HCT116 (cell line): ENCODE measurements at regions not wholly inside any gene's neighbourhood (a gene's known extent, or its start where the extent isn't known, plus 50 kb on each side); places are given as distances from the start of the nearest gene placed in this dataset.

Experiments
- ATAC-seq: fragments of 200-7000 bp; cut with Tn5 transposase; 2 replicates; pipeline ENCODE4 v1.9.1; 2020; ENCODE audit warnings: mild to moderate bottlenecking, moderate library complexity
- BruUV-seq: library from RNA; stranded (reverse); fragments of 400-500 nt; replicated peaks from 2 replicates; lab custom pipeline; 2021; lab: Mats Ljungman, UMichigan
- CTCF ChIA-PET: fragments of 300-600 bp; sonication (Branson Sonifier 250); formaldehyde crosslinking; loops from one replicate; lab custom pipeline; 2021; ENCODE audit warnings: antibody characterized with exemption; lab: Charles Lee
- POLR2A ChIA-PET: fragments of 300-600, 350-600 bp; sonication (Branson Sonifier 250); formaldehyde crosslinking; loops from one replicate; lab custom pipeline; 2021; ENCODE audit warnings: antibody characterized with exemption; lab: Charles Lee
- RAD21 ChIA-PET, 2 experiments: fragments of 300-600 bp; sonication (Branson Sonifier 250); formaldehyde crosslinking; loops; one replicate each; lab custom pipeline; 2023; ENCODE audit warnings: low total read pairs in 2 of 2; ENCODE audit not compliant: uncharacterized antibody in 2 of 2, unreplicated experiment in 2 of 2, low non-redundant PET in 1 of 2; lab: Charles Lee
- DNase-seq: peaks from one replicate; pipeline ENCODE4 v3.0.0-alpha.2; 2010; ENCODE audit warnings: low read depth, low spot score
- H2AFZ ChIP-seq: fragments of 200-600 bp; shearing (Covaris generic), sonication (generic); 2 replicates; pipeline ENCODE4 v1.6.1; 2017; ENCODE audit warnings: low read depth, mixed run types, mixed read lengths, antibody characterized with exemption, low read length; ENCODE audit not compliant: poor library complexity, severe bottlenecking
- H3K27ac ChIP-seq: 2 replicates; pipeline ENCODE4 v1.5.1; 2012; ENCODE audit warnings: low read depth, low read length
- H3K27me3 ChIP-seq: fragments of 200-600 bp; sonication (generic); 2 replicates; pipeline ENCODE4 v1.6.1; 2016; ENCODE audit warnings: mixed run types, low read length, mixed read lengths; ENCODE audit not compliant: insufficient read depth
- H3K36me3 ChIP-seq, 2 experiments: fragments of 200-500 bp in 1 of 2; fragments of 200-600 bp in 1 of 2; sonication (Bioruptor generic) in 1 of 2; sonication (generic) in 1 of 2; 2 replicates each; pipeline versions ENCODE4 v1.5.1 to v1.6.1; 2014 to 2016; ENCODE audit warnings: low read length in 2 of 2, inconsistent platforms in 1 of 2, mixed read lengths in 1 of 2, mixed run types in 1 of 2; ENCODE audit not compliant: insufficient read depth in 2 of 2, control insufficient read depth in 1 of 2
- H3K4me1 ChIP-seq, 2 experiments: fragments of 200-600 bp in 1 of 2; sonication (generic) in 1 of 2; 2 replicates each; pipeline versions ENCODE4 v1.5.1 to v1.6.1; 2012 to 2017; ENCODE audit warnings: low read length in 2 of 2, inconsistent platforms in 1 of 2, mild to moderate bottlenecking in 1 of 2, mixed read lengths in 1 of 2, mixed run types in 1 of 2, moderate library complexity in 1 of 2; ENCODE audit not compliant: insufficient read depth in 2 of 2, control insufficient read depth in 1 of 2
- H3K4me2 ChIP-seq: fragments of 200-600 bp; sonication (generic); 2 replicates; pipeline ENCODE4 v1.6.1; 2017; ENCODE audit warnings: mixed run types, low read length, mixed read lengths
- H3K4me3 ChIP-seq, 2 experiments: fragments of 200-600 bp in 1 of 2; sonication (generic) in 1 of 2; replicated peaks in 1 of 2; 2 replicates each; pipeline ENCODE4 v1.5.1; 2011 to 2016; ENCODE audit warnings: low read length in 2 of 2, control low read depth in 1 of 2, low read depth in 1 of 2, mild to moderate bottlenecking in 1 of 2, mixed read lengths in 1 of 2, mixed run types in 1 of 2
- H3K79me2 ChIP-seq: fragments of 200-600 bp; sonication (generic); 2 replicates; pipeline ENCODE4 v1.6.1; 2017; ENCODE audit warnings: mild to moderate bottlenecking, mixed run types, low read length, moderate library complexity, mixed read lengths; ENCODE audit not compliant: insufficient read depth
- H3K9ac ChIP-seq: fragments of 200-600 bp; sonication (generic); 2 replicates; pipeline ENCODE4 v1.6.1; 2016; ENCODE audit warnings: low read length, mixed read lengths
- H3K9me2 ChIP-seq: fragments of 200-600 bp; sonication (generic), shearing (Covaris generic); 2 replicates; pipeline ENCODE4 v1.6.1; 2017; ENCODE audit warnings: mixed run types, mild to moderate bottlenecking, moderate library complexity; ENCODE audit not compliant: insufficient read depth
- H3K9me3 ChIP-seq, 2 experiments: fragments of 200-500 bp in 1 of 2; fragments of 200-600 bp in 1 of 2; sonication (Bioruptor generic) in 1 of 2; sonication (generic) in 1 of 2; 2 replicates each; pipeline ENCODE4 v1.6.1; 2014 to 2017; ENCODE audit warnings: low read length in 2 of 2, mixed read lengths in 2 of 2, inconsistent platforms in 1 of 2, low read depth in 1 of 2, mild to moderate bottlenecking in 1 of 2, mixed run types in 1 of 2, moderate library complexity in 1 of 2; ENCODE audit not compliant: control insufficient read depth in 1 of 2, insufficient read depth in 1 of 2
- H4K20me1 ChIP-seq: fragments of 200-600 bp; sonication (generic), shearing (Covaris generic); 2 replicates; pipeline ENCODE4 v1.6.1; 2017; ENCODE audit warnings: mixed run types, mild to moderate bottlenecking, moderate library complexity; ENCODE audit not compliant: insufficient read depth
- CEBPB ChIP-seq: IDR thresholded peaks from 2 replicates; pipeline ENCODE4 v1.6.1; 2012; ENCODE audit warnings: low read depth
- EZH2phosphoT487 ChIP-seq: fragments of 200-600 bp; IDR thresholded peaks from 2 replicates; pipeline ENCODE4 v1.6.1; 2018; ENCODE audit warnings: antibody characterized with exemption, borderline replicate concordance
- POLR2AphosphoS5 ChIP-seq: IDR thresholded peaks from 2 replicates; pipeline ENCODE4 v1.6.1; 2011; ENCODE audit warnings: mild to moderate bottlenecking, low read depth, low read length, moderate library complexity
- ZFX ChIP-seq: fragments of 450-650 bp; IDR thresholded peaks from 2 replicates; pipeline ENCODE4 v1.6.1; 2017
- intact Hi-C: fragments of 100-400 bp; cut with micrococcal nuclease; formaldehyde crosslinking; loops from 2 replicates; pipeline ENCODE4 v1.10.0; 2022

DNA sequence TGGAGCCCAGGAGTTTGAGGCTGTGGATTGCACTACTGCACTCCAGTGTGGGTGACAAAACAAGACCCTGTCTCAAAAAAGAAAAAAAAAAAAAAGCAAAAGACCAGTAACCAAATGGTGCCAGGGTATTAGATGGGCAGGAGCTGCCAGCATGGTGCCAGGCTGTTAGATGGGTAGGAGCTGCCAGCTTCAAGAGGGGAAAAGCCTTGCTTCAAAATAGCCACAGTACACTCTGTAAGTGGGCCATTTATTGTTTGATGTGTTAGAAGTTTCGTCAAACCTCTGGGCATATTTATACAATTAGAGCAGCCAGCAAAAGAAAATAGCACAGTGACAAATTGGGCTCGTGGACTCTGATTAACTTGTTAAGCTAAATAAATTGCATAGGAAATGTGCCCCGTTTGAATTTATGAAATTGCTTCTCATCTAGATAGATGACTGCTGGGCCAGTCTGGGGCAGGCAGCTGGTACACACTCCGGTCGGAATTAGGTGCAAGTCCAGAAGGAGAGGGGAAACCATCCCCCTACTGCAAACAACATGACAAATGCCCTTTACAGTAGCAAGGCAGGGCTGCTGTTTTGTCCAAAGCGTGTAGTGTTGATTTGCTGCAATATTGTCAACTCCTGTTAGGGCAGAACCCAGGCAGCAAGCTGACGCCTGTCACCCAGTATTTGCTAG is 126.3 kb upstream of the IRX3 start:
- intact Hi-C loops, result no loop called here
- no peaks in the 10 kb centered on the region for H3K9me3 ChIP-seq
- H2AFZ ChIP-seq, result no peak overlapping the region
- H3K9ac ChIP-seq, result no peak overlapping the region
- no peak for DNase-seq
- H3K4me2 ChIP-seq, result no peak overlapping the region
- no peaks in the 10 kb centered on the region for H3K9me2 ChIP-seq
- no TSS peak for BruUV-seq
- H3K36me3 ChIP-seq, result no peaks in the 10 kb centered on the region
- H4K20me1 ChIP-seq, result no peaks in the 10 kb centered on the region
- no peaks in the 10 kb centered on the region for H3K4me1 ChIP-seq
- H3K27me3 ChIP-seq, result peaks cover 8% of the 10 kb centered on the region
- no peak overlapping the region for H3K27ac ChIP-seq
- POLR2A ChIA-PET, result no interaction called here
- H3K4me3 ChIP-seq, result no peak overlapping the region
- CTCF ChIA-PET, result no interaction called here
- no peaks in the 10 kb centered on the region for H3K79me2 ChIP-seq
- RAD21 ChIA-PET, result no interaction called here
- no peak for ATAC-seq
- TF ChIP-seq CEBPB, result no peak
- no peak for TF ChIP-seq ZFX
- TF ChIP-seq POLR2AphosphoS5, result no peak
- no peak for TF ChIP-seq EZH2phosphoT487

DNA sequence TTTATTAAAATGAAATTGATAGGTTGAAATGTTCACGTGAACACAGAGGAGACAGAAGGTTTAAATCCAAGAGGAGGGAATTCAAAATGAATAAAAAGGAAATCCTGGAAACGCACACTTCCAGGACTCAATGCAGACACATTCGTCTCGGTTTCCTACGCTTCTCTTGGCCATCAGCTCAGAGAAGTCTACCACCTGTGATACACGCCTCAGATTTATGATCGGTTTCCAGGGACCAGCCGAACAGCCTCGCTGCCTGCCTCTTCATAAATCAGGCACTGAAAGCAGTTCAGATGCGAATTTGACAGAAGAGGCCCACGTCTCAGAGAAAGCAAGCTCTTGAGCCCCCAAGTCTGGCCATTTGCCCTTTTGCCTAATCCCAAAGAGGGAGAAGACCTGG is 125.5 kb upstream of the IRX3 start:
- Histone ChIP-seq H3K27ac (no peak overlapping the region), H3K9me2 (no peaks in the 10 kb centered on the region), H3K4me3 (no peak overlapping the region), H3K9me3 (no peaks in the 10 kb centered on the region), H3K9ac (no peak overlapping the region), H4K20me1 (no peaks in the 10 kb centered on the region), H3K27me3 (peaks cover 8% of the 10 kb centered on the region), H3K4me2 (no peak overlapping the region), H3K4me1 (no peaks in the 10 kb centered on the region), H3K79me2 (no peaks in the 10 kb centered on the region), H2AFZ (no peak overlapping the region), H3K36me3 (no peaks in the 10 kb centered on the region)
- intact Hi-C loops, result no loop called here
- TF ChIP-seq EZH2phosphoT487, result no peak
- no TSS peak for BruUV-seq
- ATAC-seq, result no peak
- no peak for DNase-seq
- CTCF ChIA-PET, result no interaction called here
- RAD21 ChIA-PET, result no interaction called here
- POLR2A ChIA-PET, result no interaction called here
